AG04450 (cell line): ENCODE measurements at regions not wholly inside any gene's neighbourhood (a gene's known extent, or its start where the extent isn't known, plus 50 kb on each side); places are given as distances from the start of the nearest gene placed in this dataset.
"Not testable (repeated sequence)": the region's sequence is repeated elsewhere in the genome, so short reads cannot be mapped to it uniquely, and the experiment has no call there.

Source experiments
- CTCF ChIA-PET: fragments of 300-600, 350-600 bp; formaldehyde crosslinking; extraction: SDS; loops from one replicate; lab custom pipeline; 2022; ENCODE audit warnings: antibody characterized with exemption, inconsistent platforms; lab: Charles Lee
- POLR2A ChIA-PET: fragments of 350-600 bp; formaldehyde crosslinking; extraction: SDS; loops from one replicate; lab custom pipeline; 2021; ENCODE audit warnings: antibody characterized with exemption, inconsistent platforms; lab: Yijun Ruan, JAX
- DNase-seq: peaks from one replicate; pipeline ENCODE4 v3.0.0-alpha.2; 2011; ENCODE audit warnings: low read depth, low spot score
- H3K27ac ChIP-seq: one replicate; pipeline ENCODE4 v1.5.1; 2012; ENCODE audit warnings: low read depth, low read length, control low read depth
- H3K27me3 ChIP-seq: one replicate; pipeline ENCODE4 v1.6.0; 2012; ENCODE audit warnings: low read length; ENCODE audit not compliant: control insufficient read depth, insufficient read depth
- H3K4me3 ChIP-seq: 2 replicates; pipeline ENCODE4 v1.5.1; 2011; ENCODE audit warnings: mild to moderate bottlenecking, low read depth, low read length, control low read depth
- H3K9me3 ChIP-seq: 2 replicates; pipeline ENCODE4 v1.5.1; 2012; ENCODE audit warnings: low read length; ENCODE audit not compliant: control insufficient read depth, insufficient read depth
- TF ChIP-seq, protein P1 (sequence below): IDR thresholded peaks from 2 replicates; pipeline ENCODE4 v1.5.1; 2011; ENCODE audit warnings: low read depth, low read length, control low read depth, inconsistent platforms

DNA sequence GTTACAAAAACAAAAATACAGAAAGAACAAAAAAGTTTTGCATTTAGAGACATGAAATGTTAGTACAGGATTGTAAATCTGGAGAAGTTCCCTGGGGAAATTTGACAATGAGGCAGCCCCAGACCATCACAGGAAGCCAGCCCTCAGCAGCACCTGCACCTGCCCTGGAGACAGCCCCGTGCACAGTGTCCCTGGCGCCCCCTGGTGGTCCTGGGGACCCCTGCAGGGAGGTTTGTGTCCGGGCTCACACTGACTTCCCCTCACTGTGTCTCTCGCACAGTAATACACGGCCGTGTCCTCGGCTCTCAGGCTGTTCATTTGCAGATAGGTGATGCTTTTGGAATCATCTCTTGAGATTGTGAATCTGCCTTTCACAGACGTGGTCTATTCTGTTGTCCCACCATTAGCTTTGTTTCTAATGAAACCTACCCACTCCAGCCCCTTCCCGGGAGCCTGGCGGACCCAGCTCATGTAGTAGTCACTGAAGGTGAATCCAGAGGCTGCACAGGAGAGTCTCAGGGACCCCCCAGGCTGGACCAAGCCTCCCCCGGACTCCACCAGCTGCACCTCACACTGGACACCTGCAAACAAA is 1248.6 kb downstream of the TMEM121 start:
- DNase-seq, H3K27me3 ChIP-seq, H3K4me3 ChIP-seq, POLR2A ChIA-PET, H3K27ac ChIP-seq, H3K9me3 ChIP-seq, CTCF ChIA-PET: not testable (repeated sequence)

DNA sequence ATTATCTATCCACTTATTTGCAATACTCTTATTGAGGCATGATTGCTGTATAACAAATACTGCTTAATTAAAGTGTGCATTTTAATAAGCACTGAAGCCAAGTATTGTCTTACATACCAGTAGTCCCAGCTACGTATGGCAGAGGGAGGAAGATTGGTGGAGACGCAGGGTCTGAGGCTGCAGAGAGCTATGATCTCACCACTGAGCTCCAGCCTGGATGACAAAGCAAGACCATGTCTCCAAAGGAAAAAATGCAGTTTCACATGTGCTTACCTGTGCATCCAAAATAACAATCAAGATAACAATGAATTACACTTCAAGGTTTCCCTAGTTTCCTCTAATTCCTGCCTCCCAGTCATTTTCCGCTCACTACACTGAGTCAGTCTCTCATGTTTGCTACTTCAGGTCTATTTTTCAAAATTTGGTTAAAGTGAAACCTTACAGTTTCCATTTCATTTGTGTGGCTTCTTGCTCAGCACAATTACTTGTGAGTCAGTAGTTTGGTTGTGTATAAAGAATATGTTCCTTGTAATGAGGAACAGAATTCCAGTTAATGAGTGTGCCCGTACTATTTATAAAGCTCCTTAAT is 1250.1 kb downstream of the TMEM121 start:
- Histone ChIP-seq H3K27me3 (no peaks in the 10 kb centered on the region), H3K4me3 (no peak overlapping the region), H3K27ac (no peak overlapping the region), H3K9me3 (peaks cover 5% of the 10 kb centered on the region; the same call in 1 of the 2 replicates)
- ChIA-PET POLR2A (no interaction called here), CTCF (no interaction called here)
- TF ChIP-seq, protein P1, sequence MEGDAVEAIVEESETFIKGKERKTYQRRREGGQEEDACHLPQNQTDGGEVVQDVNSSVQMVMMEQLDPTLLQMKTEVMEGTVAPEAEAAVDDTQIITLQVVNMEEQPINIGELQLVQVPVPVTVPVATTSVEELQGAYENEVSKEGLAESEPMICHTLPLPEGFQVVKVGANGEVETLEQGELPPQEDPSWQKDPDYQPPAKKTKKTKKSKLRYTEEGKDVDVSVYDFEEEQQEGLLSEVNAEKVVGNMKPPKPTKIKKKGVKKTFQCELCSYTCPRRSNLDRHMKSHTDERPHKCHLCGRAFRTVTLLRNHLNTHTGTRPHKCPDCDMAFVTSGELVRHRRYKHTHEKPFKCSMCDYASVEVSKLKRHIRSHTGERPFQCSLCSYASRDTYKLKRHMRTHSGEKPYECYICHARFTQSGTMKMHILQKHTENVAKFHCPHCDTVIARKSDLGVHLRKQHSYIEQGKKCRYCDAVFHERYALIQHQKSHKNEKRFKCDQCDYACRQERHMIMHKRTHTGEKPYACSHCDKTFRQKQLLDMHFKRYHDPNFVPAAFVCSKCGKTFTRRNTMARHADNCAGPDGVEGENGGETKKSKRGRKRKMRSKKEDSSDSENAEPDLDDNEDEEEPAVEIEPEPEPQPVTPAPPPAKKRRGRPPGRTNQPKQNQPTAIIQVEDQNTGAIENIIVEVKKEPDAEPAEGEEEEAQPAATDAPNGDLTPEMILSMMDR, result no peak
- DNase-seq, result no peak

DNA sequence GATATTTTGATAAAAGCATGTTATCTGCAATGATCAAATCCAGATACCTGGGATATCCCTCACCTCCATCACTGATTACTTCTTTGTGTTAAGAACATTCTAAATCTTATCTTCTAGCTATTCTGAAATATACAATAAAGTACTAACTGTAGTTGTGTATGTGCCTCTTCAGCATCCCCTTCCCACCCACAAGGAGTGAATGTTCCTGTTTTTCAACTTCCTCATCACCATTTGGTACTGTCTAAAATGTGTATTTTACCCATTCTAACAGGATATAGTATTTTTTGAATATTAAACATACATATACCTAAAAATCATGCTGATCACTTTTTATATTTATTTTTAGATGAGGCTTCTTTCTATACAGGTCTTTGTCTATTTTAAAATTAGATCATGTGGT is 1252.6 kb downstream of the TMEM121 start:
- ChIA-PET CTCF (no interaction called here), POLR2A (no interaction called here)
- peaks cover 14% of the 10 kb centered on the region for H3K9me3 ChIP-seq
- TF ChIP-seq, protein P1, result no peak
- H3K27me3 ChIP-seq, result no peaks in the 10 kb centered on the region
- H3K27ac ChIP-seq, result no peak overlapping the region
- H3K4me3 ChIP-seq, result no peak overlapping the region
- DNase-seq, result no peak

DNA sequence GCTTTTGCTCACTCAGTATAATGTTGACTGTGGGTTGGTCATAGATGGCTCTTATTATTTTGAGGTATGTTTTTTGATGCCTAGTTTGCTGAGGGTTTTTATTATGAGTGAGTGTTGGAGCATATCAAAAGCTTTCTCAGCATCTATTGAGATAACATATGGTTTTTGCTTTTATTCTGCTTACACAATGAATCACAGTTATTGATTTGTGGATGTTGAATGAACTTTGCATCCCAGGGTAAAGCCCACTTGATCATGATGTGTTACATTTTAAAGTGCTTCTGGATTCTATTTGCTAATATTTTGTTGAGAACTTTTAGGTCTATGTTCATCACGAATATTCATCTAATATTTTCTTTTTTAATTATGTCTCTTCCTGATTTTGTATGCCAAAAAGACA is 1260.3 kb downstream of the TMEM121 start:
- TF ChIP-seq, protein P1, result no peak
- ChIA-PET POLR2A (no interaction called here), CTCF (no interaction called here)
- Histone ChIP-seq H3K27ac (no peak overlapping the region), H3K9me3 (peaks cover 32% of the 10 kb centered on the region), H3K27me3 (no peaks in the 10 kb centered on the region), H3K4me3 (no peak overlapping the region)
- DNase-seq, result no peak

DNA sequence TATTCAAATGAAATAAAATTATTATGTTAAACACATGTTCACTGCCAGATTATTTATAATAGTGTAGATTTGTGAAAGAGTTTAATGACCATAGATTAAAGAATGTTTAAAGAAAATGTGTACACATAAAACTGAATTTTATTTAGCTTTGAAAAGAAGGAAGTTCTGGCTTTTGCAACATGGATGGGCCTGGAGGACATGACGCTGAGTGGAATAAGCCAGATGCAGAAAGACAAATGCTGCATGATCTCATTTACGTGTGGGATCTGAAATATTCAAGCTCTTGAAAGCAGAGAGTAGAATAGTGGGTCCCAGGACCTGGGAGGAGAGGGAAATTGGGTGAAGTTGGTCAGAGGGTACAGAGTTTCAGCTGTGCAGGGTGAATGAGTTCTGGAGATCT is 1261.2 kb downstream of the TMEM121 start:
- Histone ChIP-seq H3K9me3 (peaks cover 40% of the 10 kb centered on the region), H3K27ac (no peak overlapping the region), H3K4me3 (no peak overlapping the region), H3K27me3 (no peaks in the 10 kb centered on the region)
- CTCF ChIA-PET, result no interaction called here
- POLR2A ChIA-PET, result no interaction called here
- TF ChIP-seq, protein P1, result no peak
- DNase-seq, result no peak
